ENCODE measurements at regions not wholly inside any gene's neighbourhood (a gene's known extent, or its start where the extent isn't known, plus 50 kb on each side); places are given as distances from the start of the nearest gene placed in this dataset.
A peak's percentile ranks its signal among the peaks of the same experiment; 100 is the strongest.

- no peak for DNase-seq
- H2AK5ac ChIP-seq (ENCODE audit: low read depth, low read length): no peak overlapping the region
- no peaks in the 10 kb centered on the region for H4K20me1 ChIP-seq (ENCODE audit: insufficient read depth, low read length)
- ATAC-seq (ENCODE audit: low read depth): no peak
- POLR2A ChIA-PET (ENCODE audit: unreplicated experiment): no interaction called here
- TF ChIP-seq RFX5 (IDR thresholded peaks at IDR 0.05; ENCODE audit: low read depth, low read length): no peak
- no peak for TF ChIP-seq CHD1 (IDR thresholded peaks at IDR 0.05; ENCODE audit: low read depth, low read length)
- TF ChIP-seq, protein P1, sequence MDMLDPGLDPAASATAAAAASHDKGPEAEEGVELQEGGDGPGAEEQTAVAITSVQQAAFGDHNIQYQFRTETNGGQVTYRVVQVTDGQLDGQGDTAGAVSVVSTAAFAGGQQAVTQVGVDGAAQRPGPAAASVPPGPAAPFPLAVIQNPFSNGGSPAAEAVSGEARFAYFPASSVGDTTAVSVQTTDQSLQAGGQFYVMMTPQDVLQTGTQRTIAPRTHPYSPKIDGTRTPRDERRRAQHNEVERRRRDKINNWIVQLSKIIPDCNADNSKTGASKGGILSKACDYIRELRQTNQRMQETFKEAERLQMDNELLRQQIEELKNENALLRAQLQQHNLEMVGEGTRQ (IDR thresholded peaks at IDR 0.05; ENCODE audit: low read depth, low read length): no peak
- TF ChIP-seq RCOR1 (IDR thresholded peaks at IDR 0.05; ENCODE audit: insufficient replicate concordance, low read length): no peak
- peak; percentile 6; the same call in 1 of the 2 replicates for TF ChIP-seq CEBPB (IDR thresholded peaks at IDR 0.05; ENCODE audit: low read depth, low read length)
- no peak overlapping the region for H3K4me2 ChIP-seq (ENCODE audit: low read depth, low read length)
- no peak overlapping the region for H3K56ac ChIP-seq (ENCODE audit: extremely low read depth, insufficient read depth, low read length)
- H3K4me3 ChIP-seq (ENCODE audit: insufficient read depth, low read depth, low read length): no peak overlapping the region
- H2BK15ac ChIP-seq (ENCODE audit: low read depth, low read length): no peak overlapping the region
- H3K36me3 ChIP-seq (ENCODE audit: control insufficient read depth, insufficient read depth, low read length): no peaks in the 10 kb centered on the region
- BruUV-seq (replicated peaks): no TSS peak
- H4K5ac ChIP-seq (ENCODE audit: low read depth, low read length): no peak overlapping the region
- no peak overlapping the region for H3K4ac ChIP-seq (ENCODE audit: low read depth, low read length)
- H3K9me1 ChIP-seq (ENCODE audit: insufficient read depth, low read length): no peaks in the 10 kb centered on the region
- no peak overlapping the region for H2AFZ ChIP-seq (replicated peaks; ENCODE audit: low read length, poor library complexity)
- no peaks in the 10 kb centered on the region; the same call in 1 of the 2 replicates for H3K4me1 ChIP-seq (ENCODE audit: control insufficient read depth, insufficient read depth, low read length)
- no peak overlapping the region for H2BK5ac ChIP-seq (ENCODE audit: low read depth, low read length, poor library complexity, severe bottlenecking)
- in situ Hi-C loops (cut with MboI; ENCODE audit: low sequenced_read_pairs): no loop called here
- H3K18ac ChIP-seq (ENCODE audit: low read depth, low read length): no peak overlapping the region
- no peak overlapping the region for H2AK9ac ChIP-seq (replicated peaks; ENCODE audit: low read depth, low read length, poor library complexity)
- no peak overlapping the region for H3K9ac ChIP-seq (ENCODE audit: low read depth, low read length)
- no CpG with 5 or more reads among the region's 10 CpGs for WGBS, 2 experiments (ENCODE audit: extremely low coverage in 2 of 2, insufficient read length in 1 of 2)
- no peak overlapping the region for H4K8ac ChIP-seq (ENCODE audit: low read depth in 2 of 2, low read length in 2 of 2)
- H2BK20ac ChIP-seq (ENCODE audit: low read depth, low read length): no peak overlapping the region
- dilution Hi-C loops (cut with HindIII; ENCODE audit: low sequenced_read_pairs, unreplicated experiment): no loop called here
- no peak overlapping the region for H2BK120ac ChIP-seq (ENCODE audit: low read depth, low read length)
- intact Hi-C loops (cut with micrococcal nuclease): loop anchor here (2.0 kb wide), 1 partner anchor 15 kb away; no protein-coding TSS in a partner anchor
- H3K27ac ChIP-seq (ENCODE audit: insufficient read depth, low read length): no peak overlapping the region
- H3K27me3 ChIP-seq (ENCODE audit: control insufficient read depth, insufficient read depth, low read length): no peaks in the 10 kb centered on the region
- H3K23ac ChIP-seq (ENCODE audit: low read depth, low read length): no peak overlapping the region
- no peaks in the 10 kb centered on the region for H3K79me1 ChIP-seq (ENCODE audit: low read depth in 1 of 2, low read length in 2 of 2)
- no peak overlapping the region for H3K14ac ChIP-seq (replicated peaks; ENCODE audit: low read depth, low read length)
- CTCF ChIA-PET: interaction anchor here (0.5 kb wide), 1 partner anchor 10 kb away, joined by 3 read pairs; no protein-coding TSS in a partner anchor
- no peaks in the 10 kb centered on the region for H3K9me3 ChIP-seq (ENCODE audit: control insufficient read depth, insufficient read depth, low read length)
- no peak overlapping the region for H4K91ac ChIP-seq (ENCODE audit: insufficient read depth, low read depth, low read length)
These were observed 105.6 kb downstream of the SPRY2 start for GRCh38 chr13:80235166-80235966.

Data from IMR-90 (cell line).